ENCODE measurements at regions not wholly inside any gene's neighbourhood (a gene's known extent, or its start where the extent isn't known, plus 50 kb on each side); places are given as distances from the start of the nearest gene placed in this dataset.

DNA sequence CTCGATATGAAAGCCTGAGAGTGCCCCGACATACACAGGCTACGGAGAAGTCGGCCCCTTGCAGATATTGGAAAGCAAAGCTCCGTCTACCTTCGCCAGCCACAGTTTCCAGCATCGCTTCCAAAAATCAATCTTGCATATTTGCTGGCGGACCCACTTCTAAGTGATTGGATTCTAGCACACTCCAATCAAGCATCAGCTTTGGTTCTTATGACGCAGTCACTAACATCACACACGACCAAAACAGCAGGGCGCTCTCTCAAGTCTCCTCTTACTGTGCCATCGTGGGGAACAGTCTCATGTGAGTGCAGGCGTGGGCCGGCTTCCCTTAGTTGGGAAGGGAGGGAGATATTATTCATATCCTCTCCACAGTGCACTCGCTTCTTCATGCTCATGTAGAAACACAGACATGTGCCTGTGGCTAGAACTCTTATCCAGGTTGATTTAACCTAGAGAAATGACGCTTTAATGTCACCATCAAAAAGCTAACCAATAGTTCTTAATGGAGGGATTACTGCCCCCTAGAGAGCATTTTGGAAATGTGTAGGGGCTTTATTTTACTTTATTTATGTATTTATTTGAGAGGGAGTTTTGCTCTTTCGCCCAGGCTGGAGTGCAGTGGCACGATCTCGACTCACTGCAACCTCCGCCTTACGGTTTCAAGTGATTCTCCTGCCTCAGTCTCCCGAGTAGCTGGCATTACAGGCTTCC is 229.8 kb downstream of the SOD2 start:
- TF ChIP-seq, protein P1, sequence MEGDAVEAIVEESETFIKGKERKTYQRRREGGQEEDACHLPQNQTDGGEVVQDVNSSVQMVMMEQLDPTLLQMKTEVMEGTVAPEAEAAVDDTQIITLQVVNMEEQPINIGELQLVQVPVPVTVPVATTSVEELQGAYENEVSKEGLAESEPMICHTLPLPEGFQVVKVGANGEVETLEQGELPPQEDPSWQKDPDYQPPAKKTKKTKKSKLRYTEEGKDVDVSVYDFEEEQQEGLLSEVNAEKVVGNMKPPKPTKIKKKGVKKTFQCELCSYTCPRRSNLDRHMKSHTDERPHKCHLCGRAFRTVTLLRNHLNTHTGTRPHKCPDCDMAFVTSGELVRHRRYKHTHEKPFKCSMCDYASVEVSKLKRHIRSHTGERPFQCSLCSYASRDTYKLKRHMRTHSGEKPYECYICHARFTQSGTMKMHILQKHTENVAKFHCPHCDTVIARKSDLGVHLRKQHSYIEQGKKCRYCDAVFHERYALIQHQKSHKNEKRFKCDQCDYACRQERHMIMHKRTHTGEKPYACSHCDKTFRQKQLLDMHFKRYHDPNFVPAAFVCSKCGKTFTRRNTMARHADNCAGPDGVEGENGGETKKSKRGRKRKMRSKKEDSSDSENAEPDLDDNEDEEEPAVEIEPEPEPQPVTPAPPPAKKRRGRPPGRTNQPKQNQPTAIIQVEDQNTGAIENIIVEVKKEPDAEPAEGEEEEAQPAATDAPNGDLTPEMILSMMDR (IDR thresholded peaks at IDR 0.05; ENCODE audit: low read depth, low read length, missing control alignments) = peak; percentile 21
- peak; percentile 5 for DNase-seq (ENCODE audit: low read depth)
- no peak overlapping the region for H3K4me3 ChIP-seq (ENCODE audit: low read depth, low read length)
- in situ Hi-C loops (cut with HindIII; ENCODE audit: low sequenced_read_pairs) = no loop called here

DNA sequence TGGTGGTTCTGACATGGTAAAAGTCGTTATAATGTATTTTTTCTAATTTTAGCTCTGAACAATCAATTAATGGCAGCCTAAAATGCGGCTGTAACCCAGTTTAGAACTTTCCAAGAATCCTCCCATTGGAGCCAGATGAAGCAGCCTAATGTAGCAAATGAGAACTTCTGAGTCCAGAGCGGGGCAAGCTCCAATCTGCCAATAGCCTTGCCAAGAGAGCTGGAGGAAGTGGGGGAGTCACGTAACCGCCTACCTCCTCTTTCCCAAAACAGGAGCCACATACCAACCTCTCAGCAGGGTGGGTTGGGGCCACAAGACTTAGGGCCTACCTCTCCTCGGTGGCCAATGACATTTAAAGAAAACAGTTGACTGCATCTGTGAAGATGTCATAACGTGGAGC is 230.6 kb downstream of the SOD2 start:
- H3K4me3 ChIP-seq (ENCODE audit: low read depth, low read length) = no peak overlapping the region
- TF ChIP-seq, protein P1 (IDR thresholded peaks at IDR 0.05; ENCODE audit: low read depth, low read length, missing control alignments) = no peak
- in situ Hi-C loops (cut with HindIII; ENCODE audit: low sequenced_read_pairs) = no loop called here
- no peak for DNase-seq (ENCODE audit: low read depth)

DNA sequence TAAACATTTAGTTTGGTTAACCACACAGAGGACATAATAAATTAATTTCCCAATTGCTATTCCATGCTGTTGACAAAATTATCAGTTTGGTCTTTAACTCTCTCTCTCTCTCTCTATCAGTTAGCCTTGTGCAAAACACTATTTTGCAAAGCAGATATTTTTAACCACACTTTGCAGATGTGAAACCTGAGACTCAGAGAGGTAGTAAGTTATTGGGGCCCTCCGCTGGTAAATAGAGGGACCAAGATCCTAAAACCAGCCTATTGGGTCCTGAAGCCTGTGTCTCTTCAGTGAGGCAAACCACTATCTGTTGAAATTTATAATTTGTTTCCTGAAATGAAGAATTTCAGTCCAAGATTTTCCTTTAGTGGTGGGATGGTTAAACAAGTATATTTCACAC is 231.0 kb downstream of the SOD2 start:
- TF ChIP-seq, protein P1 (IDR thresholded peaks at IDR 0.05; ENCODE audit: low read depth, low read length, missing control alignments) = no peak
- DNase-seq (ENCODE audit: low read depth) = no peak
- in situ Hi-C loops (cut with HindIII; ENCODE audit: low sequenced_read_pairs) = no loop called here
- H3K4me3 ChIP-seq (ENCODE audit: low read depth, low read length) = no peak overlapping the region

DNA sequence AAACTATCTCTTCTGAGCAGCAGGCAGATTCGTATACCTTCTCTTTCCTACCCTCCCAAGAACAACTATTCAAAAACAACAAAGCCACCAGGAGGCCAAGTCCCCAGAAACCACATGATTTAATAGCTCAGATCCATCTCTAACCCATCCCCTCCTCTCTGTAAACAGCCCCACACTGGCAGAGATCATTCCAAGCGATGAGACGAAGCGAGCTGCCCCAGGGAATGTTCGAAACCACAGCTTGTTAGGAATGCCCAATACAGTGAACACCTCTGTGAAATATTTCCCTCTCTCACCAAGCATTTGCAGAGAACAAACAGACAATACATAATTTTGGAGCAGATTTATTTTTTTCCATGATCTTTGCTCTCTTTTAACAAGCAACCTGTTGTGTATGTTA is 231.8 kb downstream of the SOD2 start:
- peak; percentile 9 for DNase-seq (ENCODE audit: low read depth)
- TF ChIP-seq, protein P1 (IDR thresholded peaks at IDR 0.05; ENCODE audit: low read depth, low read length, missing control alignments) = no peak
- in situ Hi-C loops (cut with HindIII; ENCODE audit: low sequenced_read_pairs) = no loop called here
- H3K4me3 ChIP-seq (ENCODE audit: low read depth, low read length) = no peak overlapping the region

DNA sequence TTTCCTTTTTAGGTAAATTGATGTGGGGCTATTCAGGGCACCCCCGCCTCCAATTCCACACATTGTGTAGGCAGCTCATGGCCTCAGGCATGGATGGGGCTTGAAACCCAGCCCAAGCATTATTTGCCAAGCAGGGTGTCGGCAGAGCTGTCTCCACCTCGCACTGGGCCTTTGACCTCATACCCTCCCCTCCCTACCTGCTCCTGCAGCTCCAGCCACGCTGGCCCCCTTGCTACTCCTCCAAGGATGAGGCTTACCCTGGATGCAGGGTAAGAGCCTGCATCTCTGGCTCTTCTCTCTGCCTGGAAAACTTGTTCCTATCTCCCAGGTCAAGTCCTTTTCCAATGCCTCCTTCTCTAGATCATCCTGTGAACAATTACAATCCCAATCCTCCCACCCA is 232.6 kb downstream of the SOD2 start:
- H3K4me3 ChIP-seq (ENCODE audit: low read depth, low read length) = no peak overlapping the region
- no peak for DNase-seq (ENCODE audit: low read depth)
- TF ChIP-seq, protein P1 (IDR thresholded peaks at IDR 0.05; ENCODE audit: low read depth, low read length, missing control alignments) = no peak
- in situ Hi-C loops (cut with HindIII; ENCODE audit: low sequenced_read_pairs) = no loop called here

DNA sequence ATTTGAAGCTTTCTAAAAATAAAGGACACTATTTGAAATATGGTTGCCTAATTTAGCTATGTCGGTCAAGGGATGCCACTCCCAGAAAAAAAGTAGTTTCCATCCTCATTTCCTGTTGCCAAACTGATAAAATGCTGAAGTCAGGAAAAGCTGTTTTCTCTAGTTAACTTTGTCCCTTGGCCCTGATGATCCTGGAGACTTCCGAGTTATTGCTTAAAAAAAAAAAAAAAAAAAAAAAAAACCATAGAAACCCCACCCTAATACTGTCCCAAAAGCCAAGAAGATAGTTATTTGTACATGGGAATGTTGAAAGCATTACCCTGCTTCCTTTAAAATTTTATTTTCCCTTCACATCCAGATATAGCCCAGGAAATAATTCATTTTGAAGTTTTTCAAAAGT is 236.7 kb downstream of the SOD2 start:
- TF ChIP-seq, protein P1 (IDR thresholded peaks at IDR 0.05; ENCODE audit: low read depth, low read length, missing control alignments) = no peak
- no peak for DNase-seq (ENCODE audit: low read depth)
- H3K4me3 ChIP-seq (ENCODE audit: low read depth, low read length) = no peak overlapping the region
- in situ Hi-C loops (cut with HindIII; ENCODE audit: low sequenced_read_pairs) = no loop called here

Data from astrocyte of the cerebellum (primary cell).